LNCaP clone FGC (cell line): ENCODE measurements at regions not wholly inside any gene's neighbourhood (a gene's known extent, or its start where the extent isn't known, plus 50 kb on each side); places are given as distances from the start of the nearest gene placed in this dataset.

Experiments
- DNase-seq: peaks from one replicate; pipeline ENCODE4 v3.0.0-alpha.2; 2011; ENCODE audit warnings: low read depth
- H3K4me3 ChIP-seq: 2 replicates; pipeline ENCODE4 v1.5.1; 2011; ENCODE audit warnings: mild to moderate bottlenecking, low read depth, low read length, control low read depth
- TF ChIP-seq, protein P1 (sequence below): IDR thresholded peaks from 2 replicates; pipeline ENCODE4 v1.5.1; 2012; ENCODE audit warnings: mild to moderate bottlenecking; ENCODE audit not compliant: control insufficient read depth, insufficient read depth; ENCODE audit errors: extremely low read depth

DNA sequence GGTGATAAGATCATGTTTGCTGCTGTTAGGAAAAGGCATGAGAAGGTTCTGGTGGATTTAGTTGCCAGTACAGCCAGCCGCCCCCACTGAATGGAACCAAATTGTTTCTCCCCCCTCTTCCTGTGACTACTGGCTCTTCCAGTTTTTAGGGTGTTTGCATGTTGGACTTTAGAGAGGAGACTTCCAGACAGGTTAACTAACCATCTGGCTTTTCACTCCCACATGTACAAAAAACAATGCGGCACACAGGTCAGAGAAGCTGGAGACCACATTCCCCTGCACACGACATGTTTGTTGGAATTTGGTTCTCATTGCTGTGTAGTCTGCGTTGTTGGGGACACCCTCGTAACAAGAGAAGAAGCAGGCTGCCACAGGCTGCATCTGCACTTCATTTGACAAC lies 103.9 kb upstream of the TMEM132C start:
- no peak overlapping the region for H3K4me3 ChIP-seq
- no peak for DNase-seq
- TF ChIP-seq, protein P1, sequence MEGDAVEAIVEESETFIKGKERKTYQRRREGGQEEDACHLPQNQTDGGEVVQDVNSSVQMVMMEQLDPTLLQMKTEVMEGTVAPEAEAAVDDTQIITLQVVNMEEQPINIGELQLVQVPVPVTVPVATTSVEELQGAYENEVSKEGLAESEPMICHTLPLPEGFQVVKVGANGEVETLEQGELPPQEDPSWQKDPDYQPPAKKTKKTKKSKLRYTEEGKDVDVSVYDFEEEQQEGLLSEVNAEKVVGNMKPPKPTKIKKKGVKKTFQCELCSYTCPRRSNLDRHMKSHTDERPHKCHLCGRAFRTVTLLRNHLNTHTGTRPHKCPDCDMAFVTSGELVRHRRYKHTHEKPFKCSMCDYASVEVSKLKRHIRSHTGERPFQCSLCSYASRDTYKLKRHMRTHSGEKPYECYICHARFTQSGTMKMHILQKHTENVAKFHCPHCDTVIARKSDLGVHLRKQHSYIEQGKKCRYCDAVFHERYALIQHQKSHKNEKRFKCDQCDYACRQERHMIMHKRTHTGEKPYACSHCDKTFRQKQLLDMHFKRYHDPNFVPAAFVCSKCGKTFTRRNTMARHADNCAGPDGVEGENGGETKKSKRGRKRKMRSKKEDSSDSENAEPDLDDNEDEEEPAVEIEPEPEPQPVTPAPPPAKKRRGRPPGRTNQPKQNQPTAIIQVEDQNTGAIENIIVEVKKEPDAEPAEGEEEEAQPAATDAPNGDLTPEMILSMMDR, result no peak

DNA sequence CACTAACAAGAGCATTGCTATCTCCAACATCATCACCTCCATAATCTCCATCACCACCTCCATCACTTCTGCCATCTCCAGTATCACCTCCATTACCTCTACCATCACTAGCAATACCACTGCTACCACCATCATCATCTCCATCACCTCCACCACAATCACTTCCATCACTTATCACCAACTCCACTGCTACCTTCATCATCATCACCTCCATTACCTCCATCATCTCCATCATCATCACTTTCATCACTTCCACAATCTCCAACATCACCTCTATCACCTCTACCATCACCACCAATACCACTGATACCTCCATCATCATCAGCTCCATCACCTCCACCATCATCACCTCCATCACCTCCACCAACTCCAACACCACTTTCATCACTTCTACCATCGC lies 102.4 kb upstream of the TMEM132C start:
- no peak for DNase-seq
- TF ChIP-seq, protein P1, result no peak

DNA sequence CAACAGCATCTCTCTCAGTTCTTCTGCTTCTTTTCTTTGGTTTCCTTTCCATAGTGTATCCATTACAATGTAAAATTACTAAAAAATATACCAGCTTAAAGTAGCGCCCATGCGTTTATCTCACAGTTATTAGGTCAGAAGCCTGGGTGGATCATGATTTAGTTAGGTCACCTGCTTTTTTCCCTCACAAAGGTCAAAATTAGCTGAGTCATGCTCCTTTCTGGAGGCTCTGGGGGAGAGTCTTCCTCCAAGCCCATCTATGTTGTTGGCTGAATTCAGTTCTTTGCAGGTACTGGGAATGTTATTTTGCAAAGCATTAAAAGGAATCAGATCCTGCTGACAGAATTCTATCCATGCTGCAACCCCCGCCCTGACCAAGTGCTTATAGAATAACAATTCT lies 101.6 kb upstream of the TMEM132C start:
- H3K4me3 ChIP-seq, result no peak overlapping the region
- TF ChIP-seq, protein P1, result no peak
- DNase-seq, result no peak

More for the DNA sequence above, 102.4 kb upstream of the TMEM132C start:
- H3K4me3 ChIP-seq, result no peak overlapping the region

DNA sequence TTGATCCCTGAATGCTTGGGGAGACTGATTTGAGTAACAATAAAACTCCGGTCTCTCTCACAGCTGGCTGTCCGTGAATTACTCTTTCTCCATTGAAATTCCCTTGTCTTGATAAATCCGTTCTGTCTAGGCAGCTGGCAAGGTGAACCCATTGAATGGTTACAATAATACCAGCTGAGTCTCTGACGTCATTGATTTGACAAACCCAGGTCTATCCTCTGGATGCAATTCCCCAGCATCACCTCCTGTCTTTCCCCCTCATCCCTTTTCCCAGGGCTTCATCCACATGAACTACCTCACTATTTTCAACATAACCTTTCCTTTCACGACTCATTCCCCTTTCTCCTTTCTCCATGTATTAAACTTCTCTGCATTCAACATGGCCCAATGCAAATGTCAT lies 98.7 kb upstream of the TMEM132C start:
- DNase-seq, result no peak
- TF ChIP-seq, protein P1, result no peak
- no peak overlapping the region for H3K4me3 ChIP-seq

DNA sequence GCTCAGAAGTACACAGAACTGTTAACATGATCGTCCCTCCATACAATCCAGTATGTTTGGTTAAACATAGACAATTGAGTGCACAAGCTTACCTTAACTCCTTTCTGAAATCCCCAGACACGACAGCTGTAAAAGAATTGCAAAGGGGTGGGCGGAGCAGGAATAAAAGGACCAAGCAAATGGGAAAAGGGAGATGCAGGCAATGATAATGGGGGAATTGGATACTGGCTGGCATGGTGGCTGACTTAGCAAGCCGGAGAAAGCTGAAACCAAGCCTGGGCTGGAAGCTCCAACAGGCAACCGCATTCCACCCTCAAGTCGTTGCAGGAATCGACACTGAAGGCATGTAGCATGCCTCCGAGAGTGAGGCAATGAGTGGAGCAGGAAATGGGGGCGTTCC lies 96.8 kb upstream of the TMEM132C start:
- TF ChIP-seq, protein P1, result no peak
- no peak for DNase-seq
- no peak overlapping the region for H3K4me3 ChIP-seq

DNA sequence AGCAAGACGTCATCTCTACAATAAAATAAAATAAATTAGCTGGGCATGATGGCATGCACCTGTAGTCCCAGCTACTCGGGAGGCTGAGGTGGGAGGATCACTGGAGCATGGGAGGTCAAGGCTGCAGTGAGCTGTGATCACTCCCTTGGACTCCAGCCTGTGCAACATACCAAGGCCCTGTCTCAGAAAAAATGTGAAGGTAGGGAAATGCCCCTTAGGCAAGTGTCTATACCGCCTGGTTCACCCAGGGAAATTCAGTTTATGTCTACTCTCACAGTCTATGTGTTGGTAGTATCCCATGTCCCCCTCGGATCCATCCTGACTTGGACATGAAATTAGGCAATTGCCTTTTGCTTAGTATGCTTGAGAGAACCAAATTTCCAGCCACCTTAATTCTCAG lies 88.4 kb upstream of the TMEM132C start:
- DNase-seq, result no peak
- TF ChIP-seq, protein P1, result no peak
- no peak overlapping the region for H3K4me3 ChIP-seq

DNA sequence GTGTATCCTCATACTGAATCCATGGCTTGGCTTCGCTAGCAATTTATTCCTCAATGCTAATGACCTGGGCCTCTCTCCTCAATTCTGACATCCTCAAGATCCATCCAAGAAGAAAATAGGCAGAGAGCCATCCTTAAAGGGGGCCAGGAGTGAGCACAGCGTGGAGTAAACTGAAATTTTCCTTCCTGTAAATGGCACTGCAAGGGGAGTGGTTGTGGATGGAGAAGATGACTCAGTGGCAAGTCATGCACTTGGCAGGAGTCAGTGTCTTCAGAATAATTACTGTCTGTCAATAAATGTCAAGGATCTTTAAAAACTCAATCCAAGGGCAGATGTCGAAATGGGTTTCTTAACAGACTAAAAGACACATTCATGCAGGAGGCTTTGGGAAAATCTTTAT lies 88.0 kb upstream of the TMEM132C start:
- TF ChIP-seq, protein P1, result no peak
- no peak overlapping the region for H3K4me3 ChIP-seq
- DNase-seq, result no peak
